HG02588 (cell line): ENCODE measurements at regions not wholly inside any gene's neighbourhood (a gene's known extent, or its start where the extent isn't known, plus 50 kb on each side); places are given as distances from the start of the nearest gene placed in this dataset.

ENCODE experiments used
- ATAC-seq: cut with Tn5 transposase; IDR thresholded peaks from one replicate; pipeline ENCODE4 v1.9.1; 2021; ENCODE audit warnings: mild to moderate bottlenecking, moderate library complexity; ENCODE audit not compliant: unreplicated experiment

GRCh38 chr6:147063469-147064031 is 140.7 kb upstream of the STXBP5 start:
- no peak for ATAC-seq

GRCh38 chr6:147065786-147066185 is 138.4 kb upstream of the STXBP5 start:
- no peak for ATAC-seq

- no peak for ATAC-seq
Measured at GRCh38 chr6:147067184-147067583, 137.0 kb upstream of the STXBP5 start.

- no peak for ATAC-seq
Measured at GRCh38 chr6:147071776-147072175, 132.4 kb upstream of the STXBP5 start.

- ATAC-seq: no peak
Measured at GRCh38 chr6:147075381-147075780, 128.8 kb upstream of the STXBP5 start.

- ATAC-seq: no peak
Measured at GRCh38 chr6:147077251-147077650, 127.0 kb upstream of the STXBP5 start.

GRCh38 chr6:147078106-147078505 is 126.1 kb upstream of the STXBP5 start:
- no peak for ATAC-seq

GRCh38 chr6:147078602-147079001 is 125.6 kb upstream of the STXBP5 start:
- ATAC-seq: no peak

- ATAC-seq: no peak
Measured at GRCh38 chr6:147080225-147080624, 124.0 kb upstream of the STXBP5 start.

GRCh38 chr6:147081076-147081609 is 123.1 kb upstream of the STXBP5 start:
- ATAC-seq: no peak

GRCh38 chr6:147087641-147088040 is 116.6 kb upstream of the STXBP5 start:
- ATAC-seq: no peak

GRCh38 chr6:147088861-147089260 is 115.4 kb upstream of the STXBP5 start:
- no peak for ATAC-seq

- no peak for ATAC-seq
Measured at GRCh38 chr6:147095316-147095715, 108.9 kb upstream of the STXBP5 start.

- ATAC-seq: no peak
Measured at GRCh38 chr6:147099974-147100373, 104.2 kb upstream of the STXBP5 start.

- no peak for ATAC-seq
Measured at GRCh38 chr6:147103007-147103406, 101.2 kb upstream of the STXBP5 start.

GRCh38 chr6:147103694-147104093 is 100.5 kb upstream of the STXBP5 start:
- ATAC-seq: no peak

- ATAC-seq: no peak
Measured at GRCh38 chr6:147105786-147106185, 98.4 kb upstream of the STXBP5 start.

GRCh38 chr6:147106759-147107401 is 97.3 kb upstream of the STXBP5 start:
- ATAC-seq: no peak

- no peak for ATAC-seq
Measured at GRCh38 chr6:147108259-147108910, 95.8 kb upstream of the STXBP5 start.

GRCh38 chr6:147109707-147110106 is 94.5 kb upstream of the STXBP5 start:
- no peak for ATAC-seq

- no peak for ATAC-seq
Measured at GRCh38 chr6:147116056-147116455, 88.2 kb upstream of the STXBP5 start.

GRCh38 chr6:147117011-147117410 is 87.2 kb upstream of the STXBP5 start:
- no peak for ATAC-seq
